ENCODE measurements at regions not wholly inside any gene's neighbourhood (a gene's known extent, or its start where the extent isn't known, plus 50 kb on each side); places are given as distances from the start of the nearest gene placed in this dataset.
"Not testable (repeated sequence)": the region's sequence is repeated elsewhere in the genome, so short reads cannot be mapped to it uniquely, and the experiment has no call there.

GRCh38 chr3:30476368-30477084 lies 129.9 kb upstream of the TGFBR2 start:
- DNase-seq = peak; percentile 36 to 70 (median 55)
- Histone ChIP-seq H3K9ac (ENCODE audit: insufficient read depth, low read length, poor library complexity, severe bottlenecking) (no peak overlapping the region), H3K4me3 (replicated peaks in 1 of 3; ENCODE audit: low read depth in 2 of 3, low read length in 3 of 3) (no peak overlapping the region), H3K27me3 (ENCODE audit: control insufficient read depth in 2 of 2, insufficient read depth in 2 of 2, low read length in 2 of 2) (no peaks in the 10 kb centered on the region), H3K4me1 (ENCODE audit: control insufficient read depth in 1 of 2, insufficient read depth in 2 of 2, low read length in 2 of 2) (peaks cover 59 to 61% of the 10 kb centered on the region in 2 donors), H3K27ac (ENCODE audit: low read depth in 1 of 2, low read length in 2 of 2) (peak overlapping the region in 1 of 2 donors; percentile 38), H3K4me2 (replicated peaks; ENCODE audit: extremely low read depth, low read length, poor library complexity, severe bottlenecking) (no peak overlapping the region), H3K79me2 (ENCODE audit: insufficient read depth, low read length) (no peaks in the 10 kb centered on the region), H3K36me3 (replicated peaks in 1 of 2; ENCODE audit: control insufficient read depth in 1 of 2, insufficient read depth in 2 of 2, low read length in 2 of 2) (no peaks in the 10 kb centered on the region), H3K9me3 (replicated peaks in 1 of 2; ENCODE audit: control insufficient read depth in 1 of 2, insufficient read depth in 1 of 2, low read length in 2 of 2) (no peaks in the 10 kb centered on the region), H2AFZ (ENCODE audit: insufficient read depth, low read depth, low read length, poor library complexity, severe bottlenecking) (no peak overlapping the region), H4K20me1 (ENCODE audit: insufficient read depth, low read length) (no peaks in the 10 kb centered on the region)
- Mint-ChIP-seq H3K9me3 (peaks cover 0 to 2% (median 0%) of the 10 kb centered on the region in 7 donors), H3K27ac (peak overlapping the region; percentile 67 to 90 (median 84)), H3K27me3 (ENCODE audit: low read depth in 3 of 3) (no peaks in the 10 kb centered on the region), H3K36me3 (no peaks in the 10 kb centered on the region), H3K4me1 (peaks cover 60% of the 10 kb centered on the region), H3K4me3 (no peak overlapping the region)
- WGBS (ENCODE audit: insufficient coverage) = no CpG with 5 or more reads among the region's 3 CpGs
- TF ChIP-seq, protein P1, sequence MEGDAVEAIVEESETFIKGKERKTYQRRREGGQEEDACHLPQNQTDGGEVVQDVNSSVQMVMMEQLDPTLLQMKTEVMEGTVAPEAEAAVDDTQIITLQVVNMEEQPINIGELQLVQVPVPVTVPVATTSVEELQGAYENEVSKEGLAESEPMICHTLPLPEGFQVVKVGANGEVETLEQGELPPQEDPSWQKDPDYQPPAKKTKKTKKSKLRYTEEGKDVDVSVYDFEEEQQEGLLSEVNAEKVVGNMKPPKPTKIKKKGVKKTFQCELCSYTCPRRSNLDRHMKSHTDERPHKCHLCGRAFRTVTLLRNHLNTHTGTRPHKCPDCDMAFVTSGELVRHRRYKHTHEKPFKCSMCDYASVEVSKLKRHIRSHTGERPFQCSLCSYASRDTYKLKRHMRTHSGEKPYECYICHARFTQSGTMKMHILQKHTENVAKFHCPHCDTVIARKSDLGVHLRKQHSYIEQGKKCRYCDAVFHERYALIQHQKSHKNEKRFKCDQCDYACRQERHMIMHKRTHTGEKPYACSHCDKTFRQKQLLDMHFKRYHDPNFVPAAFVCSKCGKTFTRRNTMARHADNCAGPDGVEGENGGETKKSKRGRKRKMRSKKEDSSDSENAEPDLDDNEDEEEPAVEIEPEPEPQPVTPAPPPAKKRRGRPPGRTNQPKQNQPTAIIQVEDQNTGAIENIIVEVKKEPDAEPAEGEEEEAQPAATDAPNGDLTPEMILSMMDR (IDR thresholded peaks at IDR 0.05) = no peak
- intact Hi-C loops (cut with micrococcal nuclease) = loop anchor here in 1 of 2 donors (10.0 kb wide), 2 partner anchors 52 to 128 kb away; partner anchors contain the start of gene TGFBR2

- WGBS (ENCODE audit: insufficient coverage) = 44% methylated on average over 1 of the region's 5 CpGs
- Mint-ChIP-seq H3K36me3 (no peaks in the 10 kb centered on the region), H3K9me3 (peaks cover 0 to 2% (median 0%) of the 10 kb centered on the region in 7 donors), H3K4me3 (peak overlapping the region in 1 of 2 donors; percentile 49), H3K4me1 (peaks cover 52% of the 10 kb centered on the region), H3K27ac (peak overlapping the region; percentile 67 to 90 (median 84)), H3K27me3 (ENCODE audit: low read depth in 3 of 3) (no peaks in the 10 kb centered on the region)
- peak overlapping the region in 1 of 2 donors; percentile 53 for H3K27ac ChIP-seq (ENCODE audit: low read depth in 1 of 2, low read length in 2 of 2)
- peak in 1 of 3 donors; percentile 23 for DNase-seq
- no peaks in the 10 kb centered on the region for H3K9me3 ChIP-seq (replicated peaks in 1 of 2; ENCODE audit: control insufficient read depth in 1 of 2, insufficient read depth in 1 of 2, low read length in 2 of 2)
- no peak overlapping the region for H3K9ac ChIP-seq (ENCODE audit: insufficient read depth, low read length, poor library complexity, severe bottlenecking)
- no peaks in the 10 kb centered on the region for H3K36me3 ChIP-seq (replicated peaks in 1 of 2; ENCODE audit: control insufficient read depth in 1 of 2, insufficient read depth in 2 of 2, low read length in 2 of 2)
- H3K4me3 ChIP-seq (replicated peaks in 1 of 3; ENCODE audit: low read depth in 2 of 3, low read length in 3 of 3) = peak overlapping the region in 1 of 3 experiments; percentile 29
- intact Hi-C loops (cut with micrococcal nuclease) = loop anchor here in 1 of 2 donors (10.0 kb wide), 2 partner anchors 53 to 127 kb away; partner anchors contain the start of gene TGFBR2
- no peaks in the 10 kb centered on the region for H3K79me2 ChIP-seq (ENCODE audit: insufficient read depth, low read length)
- no peaks in the 10 kb centered on the region for H3K27me3 ChIP-seq (ENCODE audit: control insufficient read depth in 2 of 2, insufficient read depth in 2 of 2, low read length in 2 of 2)
- no peak overlapping the region for H2AFZ ChIP-seq (ENCODE audit: insufficient read depth, low read depth, low read length, poor library complexity, severe bottlenecking)
- H4K20me1 ChIP-seq (ENCODE audit: insufficient read depth, low read length) = no peaks in the 10 kb centered on the region
- TF ChIP-seq, protein P1 (IDR thresholded peaks at IDR 0.05) = no peak
- H3K4me1 ChIP-seq (ENCODE audit: control insufficient read depth in 1 of 2, insufficient read depth in 2 of 2, low read length in 2 of 2) = peaks cover 53 to 54% of the 10 kb centered on the region in 2 donors
- peak overlapping the region; percentile 43 for H3K4me2 ChIP-seq (replicated peaks; ENCODE audit: extremely low read depth, low read length, poor library complexity, severe bottlenecking)
Measured at GRCh38 chr3:30477149-30477921, 129.1 kb upstream of the TGFBR2 start.

GRCh38 chr3:30479737-30480136 lies 126.7 kb upstream of the TGFBR2 start:
- H3K4me3 ChIP-seq (replicated peaks in 1 of 3; ENCODE audit: low read depth in 2 of 3, low read length in 3 of 3); H3K9ac ChIP-seq (ENCODE audit: insufficient read depth, low read length, poor library complexity, severe bottlenecking); H3K27me3 ChIP-seq (ENCODE audit: control insufficient read depth in 2 of 2, insufficient read depth in 2 of 2, low read length in 2 of 2); H3K4me2 ChIP-seq (replicated peaks; ENCODE audit: extremely low read depth, low read length, poor library complexity, severe bottlenecking); H3K9me3 ChIP-seq (replicated peaks in 1 of 2; ENCODE audit: control insufficient read depth in 1 of 2, insufficient read depth in 1 of 2, low read length in 2 of 2); DNase-seq; H2AFZ ChIP-seq (ENCODE audit: insufficient read depth, low read depth, low read length, poor library complexity, severe bottlenecking); H3K36me3 Mint-ChIP-seq; H4K20me1 ChIP-seq (ENCODE audit: insufficient read depth, low read length); H3K27ac Mint-ChIP-seq; H3K9me3 Mint-ChIP-seq; H3K4me3 Mint-ChIP-seq; H3K27me3 Mint-ChIP-seq (ENCODE audit: low read depth in 3 of 3); H3K36me3 ChIP-seq (replicated peaks in 1 of 2; ENCODE audit: control insufficient read depth in 1 of 2, insufficient read depth in 2 of 2, low read length in 2 of 2); H3K27ac ChIP-seq (ENCODE audit: low read depth in 1 of 2, low read length in 2 of 2); H3K79me2 ChIP-seq (ENCODE audit: insufficient read depth, low read length): not testable (repeated sequence)
- peaks cover 28% of the 10 kb centered on the region for H3K4me1 Mint-ChIP-seq
- peaks cover 29 to 30% of the 10 kb centered on the region in 2 donors for H3K4me1 ChIP-seq (ENCODE audit: control insufficient read depth in 1 of 2, insufficient read depth in 2 of 2, low read length in 2 of 2)
- WGBS (ENCODE audit: insufficient coverage) = 69% methylated on average over 2 of the region's 2 CpGs
- intact Hi-C loops (cut with micrococcal nuclease) = loop anchor here in 1 of 2 donors (10.0 kb wide), 2 partner anchors 55 to 125 kb away; partner anchors contain the start of gene TGFBR2

All from CD14-positive monocyte (primary cell).